Pancreas (tissue), 10 donors: ENCODE measurements at regions not wholly inside any gene's neighbourhood (a gene's known extent, or its start where the extent isn't known, plus 50 kb on each side); places are given as distances from the start of the nearest gene placed in this dataset.
"Not testable (repeated sequence)": the region's sequence is repeated elsewhere in the genome, so short reads cannot be mapped to it uniquely, and the experiment has no call there.

ENCODE experiments used
- ATAC-seq, 4 donors: fragments of 200-7000 bp; cut with Tn5 transposase; one replicate each; pipeline versions ENCODE4 v1.8.0 to v1.9.1; 2020; ENCODE audit warnings: mild to moderate bottlenecking in 4 of 4, moderate library complexity in 4 of 4
- DNase-seq, 6 donors: peaks; one replicate each; pipeline ENCODE4 v3.0.0-alpha.2; 2020
- FAIRE-seq: peaks from 2 replicates; lab custom pipeline; 2012; peaks lifted over from hg19 to GRCh38; lab: Jason Lieb, UNC
- H3K27ac ChIP-seq, 4 donors: fragments of 200-600 bp; sonication (generic); 1 replicate in 3 of 4; 2 replicates in 1 of 4; pipeline versions ENCODE4 v1.5.0 to v1.8.0; 2020
- H3K27me3 ChIP-seq, 4 donors: fragments of 200-600 bp; one replicate each; pipeline ENCODE4 v1.8.0; 2021
- H3K36me3 ChIP-seq, 3 donors: fragments of 200-600 bp; sonication (generic) in 1 of 3; one replicate each; pipeline versions ENCODE4 v1.5.0 to v1.8.0; 2020 to 2021
- H3K4me1 ChIP-seq, 3 donors: fragments of 200-600 bp; one replicate each; pipeline ENCODE4 v1.8.0; 2021
- H3K4me3 ChIP-seq, 4 donors: fragments of 200-600 bp; sonication (generic) in 2 of 4; one replicate each; pipeline versions ENCODE4 v1.5.0 to v1.8.0; 2020 to 2021
- H3K9me3 ChIP-seq, 4 donors: fragments of 200-600 bp; one replicate each; pipeline ENCODE4 v1.8.0; 2021
- WGBS, 2 donors: extraction: QIAGEN DNeasy Blood & Tissue Kit; methylation state at CpG; one replicate each; pipeline ENCODE4 v1.1.7; 2013; 5-methylcytosine and 5-hydroxymethylcytosine counted together
- intact Hi-C, 3 donors: fragments of 100-400 bp; cut with DNase I; formaldehyde crosslinking; loops; one replicate each; pipeline versions ENCODE4 v1.11.1 to v1.14.2; 2022
- TF ChIP-seq, protein P1 (sequence below), 4 donors: fragments of 200-600 bp; sonication (generic) in 3 of 4; IDR thresholded peaks; one replicate each; pipeline versions ENCODE4 v1.5.0 to v1.8.0; 2021; ENCODE audit warnings: antibody characterized with exemption in 4 of 4
- donor health status: healthy with polysubstance abuse.
- donor health status: DM: no; HTN: no; CAD: no; lungs with moderate emphysema.
- donor health status: DM: no; HTN: no; CAD: no.
- donor health status: control.
- donor health status: control.
- donor health status: Bipolar disorder and iron deficiency.
- donor health status: DM: yes; HTN: yes; CAD: no.
- donor health status: DM: no; HTN: no; CAD: no.
- donor health status: DM: no; HTN: no; CAD: no.
- donor health status: DM: yes; HTN: yes; CAD: no.

DNA sequence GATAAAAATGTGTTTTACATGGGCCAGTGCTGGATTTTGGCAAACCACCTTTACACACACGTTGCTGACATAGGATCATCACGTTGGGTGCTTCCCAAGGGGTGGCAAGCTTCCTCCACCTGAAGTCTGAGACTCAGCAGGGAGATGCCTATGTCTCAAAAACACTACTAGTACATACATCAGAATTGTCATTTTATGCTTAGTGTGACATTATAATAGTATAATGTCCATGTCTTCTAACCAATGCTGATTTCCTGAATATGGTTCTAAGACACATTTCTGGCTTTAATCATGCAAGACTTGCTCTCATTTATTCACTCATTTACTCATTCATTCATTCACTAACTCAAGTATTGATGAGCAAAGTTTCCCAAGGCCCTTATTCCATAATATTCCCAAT lies 322.3 kb downstream of the LNPK start:
- Histone ChIP-seq H3K27me3 (peaks cover 0 to 2% (median 0%) of the 10 kb centered on the region in 4 donors), H3K4me1 (no peaks in the 10 kb centered on the region), H3K9me3 (no peaks in the 10 kb centered on the region), H3K27ac (no peak overlapping the region), H3K36me3 (no peaks in the 10 kb centered on the region), H3K4me3 (no peak overlapping the region)
- WGBS, 2 donors = 34 to 40% methylated on average over 2 of the region's 2 CpGs
- TF ChIP-seq, protein P1, sequence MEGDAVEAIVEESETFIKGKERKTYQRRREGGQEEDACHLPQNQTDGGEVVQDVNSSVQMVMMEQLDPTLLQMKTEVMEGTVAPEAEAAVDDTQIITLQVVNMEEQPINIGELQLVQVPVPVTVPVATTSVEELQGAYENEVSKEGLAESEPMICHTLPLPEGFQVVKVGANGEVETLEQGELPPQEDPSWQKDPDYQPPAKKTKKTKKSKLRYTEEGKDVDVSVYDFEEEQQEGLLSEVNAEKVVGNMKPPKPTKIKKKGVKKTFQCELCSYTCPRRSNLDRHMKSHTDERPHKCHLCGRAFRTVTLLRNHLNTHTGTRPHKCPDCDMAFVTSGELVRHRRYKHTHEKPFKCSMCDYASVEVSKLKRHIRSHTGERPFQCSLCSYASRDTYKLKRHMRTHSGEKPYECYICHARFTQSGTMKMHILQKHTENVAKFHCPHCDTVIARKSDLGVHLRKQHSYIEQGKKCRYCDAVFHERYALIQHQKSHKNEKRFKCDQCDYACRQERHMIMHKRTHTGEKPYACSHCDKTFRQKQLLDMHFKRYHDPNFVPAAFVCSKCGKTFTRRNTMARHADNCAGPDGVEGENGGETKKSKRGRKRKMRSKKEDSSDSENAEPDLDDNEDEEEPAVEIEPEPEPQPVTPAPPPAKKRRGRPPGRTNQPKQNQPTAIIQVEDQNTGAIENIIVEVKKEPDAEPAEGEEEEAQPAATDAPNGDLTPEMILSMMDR (IDR thresholded peaks at IDR 0.05) = no peak
- FAIRE-seq (no peak), DNase-seq (no peak), ATAC-seq (no peak)
- intact Hi-C loops = loop anchor here in 1 of 3 donors (5.0 kb wide), 1 partner anchor 418 kb away; the partner anchor contains the start of gene HOXD12

GRCh38 chr2:175679231-175679630 lies 322.8 kb downstream of the LNPK start:
- ATAC-seq = no peak
- H3K4me1 ChIP-seq = no peaks in the 10 kb centered on the region
- H3K36me3 ChIP-seq = no peaks in the 10 kb centered on the region
- TF ChIP-seq, protein P1 (IDR thresholded peaks at IDR 0.05) = no peak
- DNase-seq = no peak
- no peak for FAIRE-seq
- intact Hi-C loops = no loop called here
- 63 to 64% methylated on average over 4 of the region's 4 CpGs for WGBS, 2 donors
- no peak overlapping the region for H3K27ac ChIP-seq
- peaks cover 0 to 2% (median 0%) of the 10 kb centered on the region in 4 donors for H3K27me3 ChIP-seq
- H3K9me3 ChIP-seq = no peaks in the 10 kb centered on the region
- H3K4me3 ChIP-seq = no peak overlapping the region

DNA sequence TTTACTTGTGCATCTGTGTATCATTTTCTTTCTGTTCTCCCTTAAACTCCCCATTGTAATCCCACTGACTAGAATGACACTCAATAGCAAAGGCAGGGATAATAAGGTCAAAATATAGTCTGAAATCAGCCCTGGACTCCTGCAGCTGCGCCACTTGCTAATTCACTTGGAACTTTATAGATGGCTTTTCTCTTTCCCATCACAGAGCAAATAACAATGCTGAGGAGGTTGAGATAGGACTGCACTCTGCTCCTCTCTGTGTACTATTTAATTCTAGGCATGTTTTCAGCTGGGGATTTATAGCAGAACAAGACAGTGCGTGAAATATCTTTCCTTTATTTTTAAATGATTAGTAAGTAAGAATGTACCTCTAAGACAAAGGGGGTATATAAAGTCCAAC lies 324.2 kb downstream of the LNPK start:
- Histone ChIP-seq H3K27ac (no peak overlapping the region), H3K27me3 (peaks cover 0 to 2% (median 0%) of the 10 kb centered on the region in 4 donors), H3K36me3 (no peaks in the 10 kb centered on the region), H3K9me3 (no peaks in the 10 kb centered on the region), H3K4me3 (no peak overlapping the region), H3K4me1 (no peaks in the 10 kb centered on the region)
- FAIRE-seq (no peak), ATAC-seq (no peak), DNase-seq (no peak)
- intact Hi-C loops = no loop called here
- TF ChIP-seq, protein P1 (IDR thresholded peaks at IDR 0.05) = no peak
- 78 to 88% methylated on average over 2 of the region's 2 CpGs for WGBS, 2 donors

- TF ChIP-seq, protein P1 (IDR thresholded peaks at IDR 0.05) = no peak
- H3K4me1 ChIP-seq = no peaks in the 10 kb centered on the region
- FAIRE-seq (no peak), DNase-seq (no peak), ATAC-seq (no peak)
- H3K9me3 ChIP-seq = no peaks in the 10 kb centered on the region
- no peak overlapping the region for H3K27ac ChIP-seq
- intact Hi-C loops = no loop called here
- H3K27me3 ChIP-seq = no peaks in the 10 kb centered on the region
- 59 to 72% methylated on average over 3 of the region's 3 CpGs for WGBS, 2 donors
- no peaks in the 10 kb centered on the region for H3K36me3 ChIP-seq
- no peak overlapping the region for H3K4me3 ChIP-seq
Measured at GRCh38 chr2:175676813-175677212, 325.3 kb downstream of the LNPK start.

GRCh38 chr2:175668804-175669203 lies 333.3 kb downstream of the LNPK start:
- 39 to 59% methylated on average over 7 of the region's 7 CpGs for WGBS, 2 donors
- intact Hi-C loops = not testable (repeated sequence)

More at GRCh38 chr2:175668804-175669203, 333.3 kb downstream of the LNPK start:
- ATAC-seq, H3K27ac ChIP-seq, FAIRE-seq, H3K27me3 ChIP-seq, H3K4me1 ChIP-seq, H3K9me3 ChIP-seq, H3K36me3 ChIP-seq, H3K4me3 ChIP-seq: not testable (repeated sequence)
- peak in 2 of 6 donors; percentile 21 to 58 for DNase-seq
